Calu3 (cell line): ENCODE measurements at regions not wholly inside any gene's neighbourhood (a gene's known extent, or its start where the extent isn't known, plus 50 kb on each side); places are given as distances from the start of the nearest gene placed in this dataset.

ENCODE experiments used
- BruUV-seq: library from RNA; stranded (reverse); fragments of 400-500 nt; replicated peaks from 2 replicates; lab custom pipeline; 2021; lab: Mats Ljungman, UMichigan
- CTCF ChIA-PET: fragments of 300-600 bp; sonication (Branson Sonifier 250); formaldehyde crosslinking; loops from one replicate; lab custom pipeline; 2022; ENCODE audit warnings: antibody characterized with exemption; lab: Charles Lee
- DNase-seq: peaks from one replicate; pipeline ENCODE4 v3.0.0; 2022
- H3K27ac Mint-ChIP-seq: one replicate; pipeline ENCODE4 v1.8.0; 2022; ENCODE audit warnings: mixed read lengths; ENCODE audit not compliant: unreplicated experiment
- H3K27me3 Mint-ChIP-seq: one replicate; pipeline ENCODE4 v1.8.0; 2022; ENCODE audit warnings: mixed read lengths; ENCODE audit not compliant: unreplicated experiment
- H3K36me3 Mint-ChIP-seq: one replicate; pipeline ENCODE4 v1.8.0; 2022; ENCODE audit warnings: mild to moderate bottlenecking, moderate library complexity, mixed read lengths; ENCODE audit not compliant: insufficient read depth, unreplicated experiment
- H3K4me1 Mint-ChIP-seq: one replicate; pipeline ENCODE4 v1.8.0; 2022; ENCODE audit warnings: mild to moderate bottlenecking, low read depth, mixed read lengths; ENCODE audit not compliant: unreplicated experiment
- H3K4me3 Mint-ChIP-seq: one replicate; pipeline ENCODE4 v1.8.0; 2022; ENCODE audit warnings: mild to moderate bottlenecking, low read depth, moderate library complexity, mixed read lengths; ENCODE audit not compliant: unreplicated experiment
- H3K9me3 Mint-ChIP-seq: one replicate; pipeline ENCODE4 v1.8.0; 2022; ENCODE audit warnings: low read depth, mixed read lengths; ENCODE audit not compliant: unreplicated experiment
- CTCF ChIP-seq: fragments of 200-600 bp; IDR thresholded peaks from one replicate; pipeline ENCODE4 v1.8.0; 2022; ENCODE audit warnings: antibody characterized with exemption; ENCODE audit not compliant: unreplicated experiment
- intact Hi-C: fragments of 100-400 bp; cut with micrococcal nuclease; formaldehyde crosslinking; loops from one replicate; pipeline ENCODE4 v1.10.0; 2022; ENCODE audit not compliant: unreplicated experiment

- intact Hi-C loops, result no loop called here
- TF ChIP-seq CTCF, result no peak
- no peaks in the 10 kb centered on the region for H3K36me3 Mint-ChIP-seq
- BruUV-seq, result no TSS peak
- no peak overlapping the region for H3K4me3 Mint-ChIP-seq
- H3K4me1 Mint-ChIP-seq, result peaks cover 6% of the 10 kb centered on the region
- peaks cover 5% of the 10 kb centered on the region for H3K9me3 Mint-ChIP-seq
- no peak overlapping the region for H3K27ac Mint-ChIP-seq
- CTCF ChIA-PET, result no interaction called here
- no peak for DNase-seq
- H3K27me3 Mint-ChIP-seq, result peaks cover 5% of the 10 kb centered on the region
Observed at GRCh38 chr3:31055757-31056156, 161.3 kb upstream of the GADL1 start.

- H3K36me3 Mint-ChIP-seq, result no peaks in the 10 kb centered on the region
- TF ChIP-seq CTCF, result no peak
- H3K4me3 Mint-ChIP-seq, result no peak overlapping the region
- no TSS peak for BruUV-seq
- CTCF ChIA-PET, result no interaction called here
- peaks cover 2% of the 10 kb centered on the region for H3K9me3 Mint-ChIP-seq
- no peaks in the 10 kb centered on the region for H3K27me3 Mint-ChIP-seq
- intact Hi-C loops, result no loop called here
- no peak overlapping the region for H3K27ac Mint-ChIP-seq
- no peaks in the 10 kb centered on the region for H3K4me1 Mint-ChIP-seq
- no peak for DNase-seq
Observed at GRCh38 chr3:31057891-31058290, 163.4 kb upstream of the GADL1 start.

GRCh38 chr3:31064021-31064420 is 169.6 kb upstream of the GADL1 start:
- no peak overlapping the region for H3K4me3 Mint-ChIP-seq
- TF ChIP-seq CTCF, result no peak

GRCh38 chr3:31065765-31066164 is 171.3 kb upstream of the GADL1 start:
- no peak for TF ChIP-seq CTCF
- no peaks in the 10 kb centered on the region for H3K4me1 Mint-ChIP-seq
- no TSS peak for BruUV-seq
- H3K4me3 Mint-ChIP-seq, result no peak overlapping the region
- CTCF ChIA-PET, result no interaction called here
- no peaks in the 10 kb centered on the region for H3K9me3 Mint-ChIP-seq
- peaks cover 18% of the 10 kb centered on the region for H3K27me3 Mint-ChIP-seq
- DNase-seq, result no peak
- H3K27ac Mint-ChIP-seq, result no peak overlapping the region
- no peaks in the 10 kb centered on the region for H3K36me3 Mint-ChIP-seq
- intact Hi-C loops, result no loop called here

More at GRCh38 chr3:31064021-31064420, 169.6 kb upstream of the GADL1 start:
- intact Hi-C loops, result no loop called here
- Mint-ChIP-seq H3K9me3 (peaks cover 2% of the 10 kb centered on the region), H3K4me1 (no peaks in the 10 kb centered on the region), H3K36me3 (no peaks in the 10 kb centered on the region), H3K27ac (no peak overlapping the region), H3K27me3 (peaks cover 14% of the 10 kb centered on the region)
- CTCF ChIA-PET, result no interaction called here
- no TSS peak for BruUV-seq
- DNase-seq, result no peak
